ENCODE measurements at regions not wholly inside any gene's neighbourhood (a gene's known extent, or its start where the extent isn't known, plus 50 kb on each side); places are given as distances from the start of the nearest gene placed in this dataset.

DNA sequence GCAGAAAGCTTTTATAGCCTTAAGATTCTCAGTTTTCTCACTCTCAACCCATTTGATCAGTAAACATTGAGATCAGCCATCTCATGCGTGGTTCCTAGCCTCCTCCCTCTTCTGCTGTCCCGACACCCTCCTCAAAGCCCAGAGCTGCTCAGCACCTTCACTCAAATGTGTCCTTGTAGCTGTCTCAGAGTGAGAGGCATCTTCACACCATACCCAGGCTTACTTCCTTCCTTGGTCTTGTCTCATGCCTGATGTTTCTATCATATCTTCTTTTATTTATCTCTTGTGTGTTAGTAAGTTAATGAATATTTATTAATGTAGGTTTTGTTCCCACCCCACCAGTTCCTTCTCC lies 72.4 kb upstream of the SNX2 start:
- H3K27me3 ChIP-seq, result no peaks in the 10 kb centered on the region
- intact Hi-C loops (cut with DNase I; ENCODE audit: low total_unique reads), result no loop called here

DNA sequence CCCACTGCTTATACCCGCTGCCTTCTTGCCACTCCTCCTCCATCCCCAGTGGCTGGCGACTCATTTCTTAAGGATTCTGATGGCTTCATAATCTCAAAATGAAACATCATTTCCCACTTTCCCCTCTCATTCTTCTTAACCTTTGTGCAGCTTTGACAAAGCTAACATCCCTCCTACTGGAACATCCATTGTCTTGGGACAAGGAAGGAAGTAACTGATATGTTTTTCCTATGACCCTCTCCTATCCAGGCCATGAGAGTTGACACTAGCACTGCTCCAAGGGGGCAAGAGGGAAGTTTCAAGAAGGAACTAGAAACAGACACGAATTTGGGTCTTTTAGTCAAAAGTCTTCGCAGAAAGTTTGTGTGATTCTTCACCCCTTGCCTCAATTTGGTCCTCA lies 71.7 kb upstream of the SNX2 start:
- no peak for DNase-seq
- 90 to 97% methylated on average over 4 of the region's 4 CpGs for WGBS, 2 donors
- intact Hi-C loops (cut with DNase I; ENCODE audit: low total_unique reads), result no loop called here
- Histone ChIP-seq H3K4me3 (no peak overlapping the region), H3K27me3 (no peaks in the 10 kb centered on the region), H3K36me3 (ENCODE audit: low read depth, missing control alignments) (no peaks in the 10 kb centered on the region), H3K4me1 (no peaks in the 10 kb centered on the region), H3K27ac (no peak overlapping the region), H3K9me3 (no peaks in the 10 kb centered on the region)
- no peak for TF ChIP-seq POLR2A (IDR thresholded peaks at IDR 0.05)
- TF ChIP-seq, protein P1, sequence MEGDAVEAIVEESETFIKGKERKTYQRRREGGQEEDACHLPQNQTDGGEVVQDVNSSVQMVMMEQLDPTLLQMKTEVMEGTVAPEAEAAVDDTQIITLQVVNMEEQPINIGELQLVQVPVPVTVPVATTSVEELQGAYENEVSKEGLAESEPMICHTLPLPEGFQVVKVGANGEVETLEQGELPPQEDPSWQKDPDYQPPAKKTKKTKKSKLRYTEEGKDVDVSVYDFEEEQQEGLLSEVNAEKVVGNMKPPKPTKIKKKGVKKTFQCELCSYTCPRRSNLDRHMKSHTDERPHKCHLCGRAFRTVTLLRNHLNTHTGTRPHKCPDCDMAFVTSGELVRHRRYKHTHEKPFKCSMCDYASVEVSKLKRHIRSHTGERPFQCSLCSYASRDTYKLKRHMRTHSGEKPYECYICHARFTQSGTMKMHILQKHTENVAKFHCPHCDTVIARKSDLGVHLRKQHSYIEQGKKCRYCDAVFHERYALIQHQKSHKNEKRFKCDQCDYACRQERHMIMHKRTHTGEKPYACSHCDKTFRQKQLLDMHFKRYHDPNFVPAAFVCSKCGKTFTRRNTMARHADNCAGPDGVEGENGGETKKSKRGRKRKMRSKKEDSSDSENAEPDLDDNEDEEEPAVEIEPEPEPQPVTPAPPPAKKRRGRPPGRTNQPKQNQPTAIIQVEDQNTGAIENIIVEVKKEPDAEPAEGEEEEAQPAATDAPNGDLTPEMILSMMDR (IDR thresholded peaks at IDR 0.05), result no peak

More for the DNA sequence above, 72.4 kb upstream of the SNX2 start:
- TF ChIP-seq, protein P1 (IDR thresholded peaks at IDR 0.05), result no peak
- no peak for TF ChIP-seq POLR2A (IDR thresholded peaks at IDR 0.05)
- no peak for DNase-seq
- no peaks in the 10 kb centered on the region for H3K4me1 ChIP-seq
- H3K27ac ChIP-seq, result no peak overlapping the region
- H3K9me3 ChIP-seq, result no peaks in the 10 kb centered on the region
- WGBS, 2 donors, result 94% methylated on average over 2 of the region's 2 CpGs
- H3K36me3 ChIP-seq (ENCODE audit: low read depth, missing control alignments), result no peaks in the 10 kb centered on the region
- no peak overlapping the region for H3K4me3 ChIP-seq

DNA sequence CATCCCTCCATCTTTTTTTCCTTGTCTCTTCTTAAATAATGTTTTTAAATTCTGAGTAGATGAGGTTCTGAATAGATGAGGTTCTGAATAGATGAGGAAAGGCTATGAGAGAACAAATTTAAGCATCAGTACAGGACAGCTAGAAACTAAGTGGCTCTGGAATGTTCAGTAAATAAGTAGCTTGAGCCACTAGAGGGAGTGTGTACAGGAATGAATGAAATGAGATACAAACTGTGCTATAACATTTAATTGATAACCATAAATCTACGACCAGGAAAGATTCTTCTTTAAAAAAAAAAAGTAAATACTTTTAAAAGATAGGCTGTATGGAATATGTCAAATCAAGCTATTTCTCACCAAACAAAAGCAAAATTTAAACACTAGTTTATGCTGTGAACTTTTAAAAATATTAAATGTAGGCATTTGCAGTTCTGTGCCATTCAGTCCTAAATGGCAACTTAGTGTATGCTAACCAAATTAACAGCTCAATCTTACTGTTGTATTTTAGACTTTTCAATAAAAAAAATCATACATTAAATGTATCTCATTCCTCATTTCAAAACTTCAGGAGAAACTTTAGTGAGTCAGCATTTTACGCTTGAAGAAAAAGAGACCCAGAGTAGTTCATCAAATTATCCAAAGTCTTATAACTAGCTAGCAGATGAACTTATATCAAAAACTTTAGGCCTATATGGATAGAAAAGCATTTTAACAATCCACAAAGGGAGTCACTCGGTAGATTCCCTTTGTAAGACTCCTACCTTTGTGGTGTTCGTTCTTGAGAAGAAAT lies 70.4 kb upstream of the SNX2 start:
- TF ChIP-seq, protein P1 (IDR thresholded peaks at IDR 0.05), result peak; percentile 25 to 59 (median 48)
- no peak for TF ChIP-seq POLR2A (IDR thresholded peaks at IDR 0.05)
- no peak overlapping the region for H3K4me3 ChIP-seq
- H3K9me3 ChIP-seq, result no peaks in the 10 kb centered on the region
- H3K27ac ChIP-seq, result no peak overlapping the region
- no peak for DNase-seq
- no peaks in the 10 kb centered on the region for H3K27me3 ChIP-seq
- H3K4me1 ChIP-seq, result no peaks in the 10 kb centered on the region
- intact Hi-C loops (cut with DNase I; ENCODE audit: low total_unique reads), result no loop called here
- 76 to 81% methylated on average over 4 of the region's 4 CpGs for WGBS, 2 donors
- H3K36me3 ChIP-seq (ENCODE audit: low read depth, missing control alignments), result no peaks in the 10 kb centered on the region

DNA sequence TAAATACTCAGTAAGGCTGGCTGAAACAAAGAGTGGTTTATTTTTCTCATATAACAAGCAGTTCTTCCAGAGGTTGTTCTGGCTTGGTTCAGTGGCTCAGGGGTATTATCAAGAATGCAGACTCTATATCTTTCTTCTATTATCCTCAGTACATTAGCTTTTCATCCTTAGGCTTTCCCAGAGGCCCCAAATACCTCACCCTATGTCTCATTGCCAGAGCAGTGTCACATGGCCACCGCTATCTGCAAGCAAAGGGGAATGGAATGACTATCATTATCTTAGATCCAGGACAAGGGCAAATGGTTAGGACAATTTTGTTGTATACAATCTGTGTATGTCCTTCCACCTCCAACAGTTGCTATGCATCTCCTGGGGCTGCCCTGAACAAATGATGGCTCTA lies 69.0 kb upstream of the SNX2 start:
- Histone ChIP-seq H3K9me3 (no peaks in the 10 kb centered on the region), H3K36me3 (ENCODE audit: low read depth, missing control alignments) (no peaks in the 10 kb centered on the region), H3K4me1 (no peaks in the 10 kb centered on the region), H3K27me3 (no peaks in the 10 kb centered on the region), H3K4me3 (no peak overlapping the region), H3K27ac (no peak overlapping the region)
- TF ChIP-seq POLR2A (IDR thresholded peaks at IDR 0.05), result no peak
- TF ChIP-seq, protein P1 (IDR thresholded peaks at IDR 0.05), result no peak
- intact Hi-C loops (cut with DNase I; ENCODE audit: low total_unique reads), result no loop called here
- DNase-seq, result no peak
- 87 to 100% methylated on average over 1 of the region's 1 CpG for WGBS, 2 donors

GRCh38 chr5:122707796-122708195 lies 67.1 kb upstream of the SNX2 start:
- Histone ChIP-seq H3K27me3 (no peaks in the 10 kb centered on the region), H3K36me3 (ENCODE audit: low read depth, missing control alignments) (no peaks in the 10 kb centered on the region), H3K4me1 (no peaks in the 10 kb centered on the region), H3K9me3 (no peaks in the 10 kb centered on the region), H3K27ac (no peak overlapping the region), H3K4me3 (no peak overlapping the region)
- no peak for DNase-seq
- intact Hi-C loops (cut with DNase I; ENCODE audit: low total_unique reads), result no loop called here
- TF ChIP-seq POLR2A (IDR thresholded peaks at IDR 0.05), result no peak
- TF ChIP-seq, protein P1 (IDR thresholded peaks at IDR 0.05), result no peak
